ENCODE measurements at regions not wholly inside any gene's neighbourhood (a gene's known extent, or its start where the extent isn't known, plus 50 kb on each side); places are given as distances from the start of the nearest gene placed in this dataset.

- DNase-seq: no peak
- H3K36me3 ChIP-seq (ENCODE audit: control insufficient read depth, insufficient read depth, low read length): no peaks in the 10 kb centered on the region
- no peak overlapping the region for H3K4me3 ChIP-seq (ENCODE audit: low read length)
- H3K27me3 ChIP-seq (ENCODE audit: control insufficient read depth, insufficient read depth, low read length): no peaks in the 10 kb centered on the region
- H3K4me1 ChIP-seq (ENCODE audit: control insufficient read depth, insufficient read depth, low read length): peaks cover 14% of the 10 kb centered on the region
- H3K9me3 ChIP-seq (ENCODE audit: control insufficient read depth, low read depth, low read length): no peaks in the 10 kb centered on the region
- WGBS (ENCODE audit: insufficient coverage, low lambda C conversion rate): no CpG with 5 or more reads among the region's 3 CpGs
- no peak overlapping the region for H3K27ac ChIP-seq (ENCODE audit: low read length)
These were observed 152.9 kb downstream of the RPS24 start for GRCh38 chr10:78186572-78186971.

DNA sequence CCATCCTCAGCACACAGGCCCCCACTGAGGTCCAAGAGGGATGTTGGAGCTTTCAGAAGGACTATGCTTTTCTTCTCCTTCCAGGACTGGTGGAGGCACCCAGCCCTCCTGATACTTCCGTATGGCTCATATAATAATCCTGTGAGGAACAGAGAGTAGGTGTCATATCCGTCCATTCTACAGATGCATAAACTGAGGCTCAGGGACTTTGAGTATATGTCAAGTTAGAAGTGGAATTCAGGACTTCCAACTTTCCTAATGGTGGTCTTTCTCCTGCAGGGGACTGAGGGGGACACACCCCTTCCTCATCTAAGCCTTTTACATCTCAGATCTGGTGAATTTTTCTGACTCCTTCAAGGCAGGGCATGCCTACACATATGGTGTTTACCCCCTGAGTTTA lies 153.7 kb downstream of the RPS24 start:
- H3K9me3 ChIP-seq (ENCODE audit: control insufficient read depth, low read depth, low read length): no peaks in the 10 kb centered on the region
- no peak for DNase-seq
- H3K4me1 ChIP-seq (ENCODE audit: control insufficient read depth, insufficient read depth, low read length): peaks cover 20% of the 10 kb centered on the region
- H3K36me3 ChIP-seq (ENCODE audit: control insufficient read depth, insufficient read depth, low read length): no peaks in the 10 kb centered on the region
- no peak overlapping the region for H3K27ac ChIP-seq (ENCODE audit: low read length)
- WGBS (ENCODE audit: insufficient coverage, low lambda C conversion rate): 100% methylated on average over 1 of the region's 2 CpGs
- no peaks in the 10 kb centered on the region for H3K27me3 ChIP-seq (ENCODE audit: control insufficient read depth, insufficient read depth, low read length)
- H3K4me3 ChIP-seq (ENCODE audit: low read length): no peak overlapping the region

- DNase-seq: no peak
- WGBS (ENCODE audit: insufficient coverage, low lambda C conversion rate): no CpG with 5 or more reads among the region's 4 CpGs
- Histone ChIP-seq H3K36me3 (ENCODE audit: control insufficient read depth, insufficient read depth, low read length) (no peaks in the 10 kb centered on the region), H3K9me3 (ENCODE audit: control insufficient read depth, low read depth, low read length) (peaks cover 3% of the 10 kb centered on the region), H3K27ac (ENCODE audit: low read length) (no peak overlapping the region), H3K27me3 (ENCODE audit: control insufficient read depth, insufficient read depth, low read length) (no peaks in the 10 kb centered on the region), H3K4me1 (ENCODE audit: control insufficient read depth, insufficient read depth, low read length) (peaks cover 24% of the 10 kb centered on the region), H3K4me3 (ENCODE audit: low read length) (no peak overlapping the region)
These were observed 154.8 kb downstream of the RPS24 start for GRCh38 chr10:78188446-78188845.

DNA sequence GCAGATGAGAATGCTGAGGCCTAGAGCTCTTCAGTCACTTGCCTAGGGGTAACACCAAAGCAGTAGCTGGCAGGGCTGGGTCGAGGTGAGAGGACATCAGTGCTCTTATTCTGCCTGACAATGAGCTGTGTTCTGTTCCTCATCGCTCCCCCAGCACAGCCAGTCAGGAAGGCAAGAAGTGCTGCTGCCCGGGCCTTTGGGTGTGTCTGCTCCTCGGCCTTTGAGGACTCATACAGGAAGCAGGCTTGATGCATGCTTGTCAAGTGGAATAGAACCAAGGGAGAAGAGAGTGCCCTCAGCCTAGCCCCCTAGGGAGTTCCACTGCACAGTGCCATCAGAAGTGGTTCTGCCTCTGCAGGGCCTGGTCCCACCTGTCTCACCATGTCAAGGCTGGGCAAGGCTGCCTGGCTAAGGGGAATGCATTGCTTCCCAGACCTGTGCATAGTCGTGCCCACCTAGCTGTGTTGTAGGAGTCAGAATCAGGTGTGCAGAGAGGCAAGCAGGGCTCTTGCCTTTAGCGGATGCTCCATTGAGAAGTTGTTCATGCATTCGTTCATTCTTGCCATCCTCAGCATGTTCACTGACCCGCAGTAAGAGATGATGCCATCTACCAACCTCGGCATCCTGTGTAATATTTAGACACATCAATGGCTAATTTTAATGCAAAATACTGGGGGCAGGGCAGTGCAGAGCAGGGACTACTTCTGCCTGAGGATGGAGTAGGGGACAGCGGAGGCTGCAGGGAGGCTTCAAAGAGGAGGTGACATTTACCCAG lies 156.6 kb downstream of the RPS24 start:
- H3K36me3 ChIP-seq (ENCODE audit: control insufficient read depth, insufficient read depth, low read length): no peaks in the 10 kb centered on the region
- H3K27ac ChIP-seq (ENCODE audit: low read length): peak overlapping the region; percentile 65
- peaks cover 24% of the 10 kb centered on the region for H3K4me1 ChIP-seq (ENCODE audit: control insufficient read depth, insufficient read depth, low read length)
- WGBS (ENCODE audit: insufficient coverage, low lambda C conversion rate): 90% methylated on average over 2 of the region's 10 CpGs
- H3K4me3 ChIP-seq (ENCODE audit: low read length): no peak overlapping the region
- H3K9me3 ChIP-seq (ENCODE audit: control insufficient read depth, low read depth, low read length): peaks cover 5% of the 10 kb centered on the region
- no peaks in the 10 kb centered on the region for H3K27me3 ChIP-seq (ENCODE audit: control insufficient read depth, insufficient read depth, low read length)
- peak in 1 of 2 donors; percentile 44 for DNase-seq

DNA sequence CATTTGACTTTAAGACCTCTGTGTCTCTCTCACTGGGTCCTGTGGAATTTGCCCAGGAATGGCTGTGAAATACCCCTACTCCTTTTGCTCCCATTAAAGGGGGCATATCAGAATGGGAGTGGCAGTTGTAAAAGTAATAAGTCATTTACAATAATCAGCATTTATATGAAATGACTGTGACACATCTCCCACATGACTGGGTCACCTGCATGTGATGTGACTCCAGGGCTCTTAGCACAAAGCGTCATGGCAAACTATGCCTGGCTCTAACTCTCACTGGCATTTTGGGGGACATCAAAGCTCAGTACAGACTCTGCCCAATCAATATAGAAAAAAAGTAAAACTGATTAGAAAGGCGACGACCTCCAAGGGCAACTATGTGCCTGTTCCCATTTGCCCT lies 157.6 kb downstream of the RPS24 start:
- no peak overlapping the region for H3K4me3 ChIP-seq (ENCODE audit: low read length)
- H3K36me3 ChIP-seq (ENCODE audit: control insufficient read depth, insufficient read depth, low read length): no peaks in the 10 kb centered on the region
- H3K27me3 ChIP-seq (ENCODE audit: control insufficient read depth, insufficient read depth, low read length): no peaks in the 10 kb centered on the region
- DNase-seq: peak; percentile 64 to 85
- no CpG with 5 or more reads among the region's 3 CpGs for WGBS (ENCODE audit: insufficient coverage, low lambda C conversion rate)
- peaks cover 24% of the 10 kb centered on the region for H3K4me1 ChIP-seq (ENCODE audit: control insufficient read depth, insufficient read depth, low read length)
- peak overlapping the region; percentile 65 for H3K27ac ChIP-seq (ENCODE audit: low read length)
- peaks cover 5% of the 10 kb centered on the region for H3K9me3 ChIP-seq (ENCODE audit: control insufficient read depth, low read depth, low read length)

DNA sequence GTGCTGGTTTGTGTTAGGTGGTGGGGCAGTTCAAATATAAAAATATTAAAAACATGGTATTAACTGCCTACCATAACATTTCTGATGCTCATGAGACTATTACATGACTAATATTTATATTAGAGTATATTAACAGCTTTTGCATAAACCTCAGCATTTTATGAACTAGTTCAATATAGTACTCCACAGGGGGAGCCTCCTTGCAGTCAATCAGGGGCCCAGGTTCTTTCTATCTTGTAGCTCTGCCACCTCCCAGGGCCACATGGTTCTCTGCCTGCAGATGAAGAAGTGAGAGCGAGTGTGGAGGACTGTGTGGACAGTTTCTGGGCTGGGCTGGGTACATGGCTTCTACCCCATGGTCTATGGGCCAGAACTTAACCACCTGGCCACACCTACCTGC lies 159.5 kb downstream of the RPS24 start:
- Histone ChIP-seq H3K36me3 (ENCODE audit: control insufficient read depth, insufficient read depth, low read length) (no peaks in the 10 kb centered on the region), H3K4me3 (ENCODE audit: low read length) (no peak overlapping the region), H3K9me3 (ENCODE audit: control insufficient read depth, low read depth, low read length) (peaks cover 7% of the 10 kb centered on the region), H3K27me3 (ENCODE audit: control insufficient read depth, insufficient read depth, low read length) (no peaks in the 10 kb centered on the region), H3K4me1 (ENCODE audit: control insufficient read depth, insufficient read depth, low read length) (peaks cover 24% of the 10 kb centered on the region), H3K27ac (ENCODE audit: low read length) (no peak overlapping the region)
- WGBS (ENCODE audit: insufficient coverage, low lambda C conversion rate): no CpG with 5 or more reads among the region's 1 CpG
- DNase-seq: no peak

DNA sequence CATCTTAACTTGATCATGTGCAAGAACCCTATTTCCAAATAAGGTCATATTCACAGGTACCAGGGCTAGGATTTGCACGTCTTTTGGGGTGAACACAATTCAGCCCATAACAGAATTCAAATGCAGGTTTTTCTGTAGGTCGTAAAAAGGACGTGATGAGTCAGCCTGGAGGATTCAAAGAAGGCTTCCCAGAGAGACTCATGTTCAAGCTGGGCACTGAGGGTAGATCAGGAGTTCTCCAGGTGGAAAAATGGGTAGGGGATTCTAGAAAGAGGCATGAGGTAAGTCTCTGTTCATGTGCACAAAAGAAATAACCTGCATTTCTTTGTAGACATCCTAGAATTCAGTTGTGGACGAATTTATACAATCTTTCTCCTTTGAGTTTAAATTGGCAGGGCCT lies 160.4 kb downstream of the RPS24 start:
- H3K36me3 ChIP-seq (ENCODE audit: control insufficient read depth, insufficient read depth, low read length): no peaks in the 10 kb centered on the region
- WGBS (ENCODE audit: insufficient coverage, low lambda C conversion rate): no CpG with 5 or more reads among the region's 4 CpGs
- no peaks in the 10 kb centered on the region for H3K27me3 ChIP-seq (ENCODE audit: control insufficient read depth, insufficient read depth, low read length)
- H3K27ac ChIP-seq (ENCODE audit: low read length): no peak overlapping the region
- peaks cover 7% of the 10 kb centered on the region for H3K9me3 ChIP-seq (ENCODE audit: control insufficient read depth, low read depth, low read length)
- no peak overlapping the region for H3K4me3 ChIP-seq (ENCODE audit: low read length)
- peaks cover 24% of the 10 kb centered on the region for H3K4me1 ChIP-seq (ENCODE audit: control insufficient read depth, insufficient read depth, low read length)
- no peak for DNase-seq

DNA sequence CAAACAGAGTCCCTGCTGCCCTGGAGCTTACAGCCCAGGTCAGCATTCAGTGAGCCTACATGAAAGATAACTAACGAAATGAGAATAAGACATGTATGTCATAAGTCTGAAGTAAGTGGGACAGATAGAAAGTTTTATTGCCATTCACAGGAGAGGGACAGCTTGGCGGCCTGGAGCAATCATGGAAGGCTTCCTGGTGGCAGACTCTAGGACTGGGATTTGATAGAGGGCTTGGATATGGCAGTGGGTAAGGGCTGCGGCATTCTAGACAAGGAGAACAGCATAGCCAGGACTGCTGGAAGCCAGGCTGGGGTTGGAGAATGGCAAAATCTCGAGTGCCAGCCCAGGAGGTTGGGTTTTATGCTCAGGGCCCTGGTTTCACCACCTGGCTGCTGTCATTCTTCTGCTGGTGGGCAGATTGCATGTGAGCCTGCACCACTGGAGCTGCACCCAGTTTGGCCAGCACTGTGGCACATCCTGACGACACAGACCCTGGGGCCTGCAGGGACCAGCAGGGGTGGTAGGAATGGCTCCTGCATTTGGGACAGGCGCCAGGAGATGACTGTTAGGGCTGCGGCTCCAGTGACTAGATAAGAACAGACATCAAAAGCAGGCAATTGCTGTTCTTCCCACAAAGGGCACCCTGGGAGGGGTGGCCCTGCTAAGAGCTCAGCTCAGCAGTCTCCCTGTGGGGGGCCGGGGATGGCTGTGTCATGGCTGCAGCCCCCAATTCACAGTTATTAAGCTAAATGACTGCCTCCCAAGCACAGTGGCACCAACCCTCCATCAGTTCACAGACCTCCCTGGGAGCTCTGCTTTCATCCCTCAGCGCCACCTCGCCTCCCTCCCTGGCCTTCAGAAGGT lies 161.1 kb downstream of the RPS24 start:
- no CpG with 5 or more reads among the region's 10 CpGs for WGBS (ENCODE audit: insufficient coverage, low lambda C conversion rate)
- Histone ChIP-seq H3K4me3 (ENCODE audit: low read length) (no peak overlapping the region), H3K4me1 (ENCODE audit: control insufficient read depth, insufficient read depth, low read length) (peaks cover 24% of the 10 kb centered on the region), H3K36me3 (ENCODE audit: control insufficient read depth, insufficient read depth, low read length) (no peaks in the 10 kb centered on the region), H3K9me3 (ENCODE audit: control insufficient read depth, low read depth, low read length) (peaks cover 7% of the 10 kb centered on the region), H3K27me3 (ENCODE audit: control insufficient read depth, insufficient read depth, low read length) (no peaks in the 10 kb centered on the region), H3K27ac (ENCODE audit: low read length) (no peak overlapping the region)
- no peak for DNase-seq

DNA sequence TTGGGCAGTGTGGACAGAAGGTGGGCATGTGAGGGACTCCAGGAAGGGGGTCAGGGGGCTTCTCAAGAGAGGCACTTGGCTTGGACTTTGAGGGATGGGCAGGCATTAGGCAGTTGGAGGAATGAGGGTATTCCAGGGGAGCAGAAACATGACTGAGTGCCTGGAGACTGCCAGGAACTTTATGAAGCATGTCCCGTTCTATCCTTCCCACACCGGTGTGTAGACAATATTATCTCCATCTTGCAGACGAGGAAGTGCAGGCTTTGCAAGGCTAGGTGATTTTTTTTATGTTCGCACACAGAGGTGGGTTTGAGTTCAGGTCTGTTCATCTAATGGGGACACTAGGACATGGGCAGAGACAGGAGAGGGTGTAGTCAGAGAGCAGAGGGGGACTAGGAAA lies 162.7 kb downstream of the RPS24 start:
- no CpG with 5 or more reads among the region's 4 CpGs for WGBS (ENCODE audit: insufficient coverage, low lambda C conversion rate)
- H3K4me1 ChIP-seq (ENCODE audit: control insufficient read depth, insufficient read depth, low read length): peaks cover 10% of the 10 kb centered on the region
- no peaks in the 10 kb centered on the region for H3K36me3 ChIP-seq (ENCODE audit: control insufficient read depth, insufficient read depth, low read length)
- H3K27ac ChIP-seq (ENCODE audit: low read length): no peak overlapping the region
- no peak overlapping the region for H3K4me3 ChIP-seq (ENCODE audit: low read length)
- no peaks in the 10 kb centered on the region for H3K27me3 ChIP-seq (ENCODE audit: control insufficient read depth, insufficient read depth, low read length)
- DNase-seq: no peak
- H3K9me3 ChIP-seq (ENCODE audit: control insufficient read depth, low read depth, low read length): peaks cover 7% of the 10 kb centered on the region

GRCh38 chr10:78196964-78197363 lies 163.3 kb downstream of the RPS24 start:
- Histone ChIP-seq H3K36me3 (ENCODE audit: control insufficient read depth, insufficient read depth, low read length) (no peaks in the 10 kb centered on the region), H3K27me3 (ENCODE audit: control insufficient read depth, insufficient read depth, low read length) (no peaks in the 10 kb centered on the region), H3K9me3 (ENCODE audit: control insufficient read depth, low read depth, low read length) (peaks cover 7% of the 10 kb centered on the region), H3K4me1 (ENCODE audit: control insufficient read depth, insufficient read depth, low read length) (peaks cover 9% of the 10 kb centered on the region), H3K27ac (ENCODE audit: low read length) (no peak overlapping the region), H3K4me3 (ENCODE audit: low read length) (no peak overlapping the region)
- 100% methylated on average over 1 of the region's 2 CpGs for WGBS (ENCODE audit: insufficient coverage, low lambda C conversion rate)
- peak in 1 of 2 donors; percentile 18 for DNase-seq
